ENCODE measurements at regions not wholly inside any gene's neighbourhood (a gene's known extent, or its start where the extent isn't known, plus 50 kb on each side); places are given as distances from the start of the nearest gene placed in this dataset.

- 90% methylated on average over 6 of the region's 6 CpGs for WGBS
- Histone ChIP-seq H3K27me3 (no peaks in the 10 kb centered on the region), H3K4me3 (no peak overlapping the region), H3K27ac (replicated peaks in 1 of 4) (no peak overlapping the region), H3K36me3 (no peaks in the 10 kb centered on the region), H3K9me3 (no peaks in the 10 kb centered on the region), H3K4me1 (no peaks in the 10 kb centered on the region)
- TF ChIP-seq CTCF (IDR thresholded peaks at IDR 0.05) (no peak), EP300 (IDR thresholded peaks at IDR 0.05) (no peak), POLR2AphosphoS5 (IDR thresholded peaks at IDR 0.05) (no peak), POLR2A (IDR thresholded peaks at IDR 0.05; ENCODE audit: low read depth) (no peak)
- DNase-seq (ENCODE audit: extremely low spot score): no peak
- intact Hi-C loops (cut with DNase I): no loop called here
Observed at GRCh38 chr16:72224260-72224768, 52.4 kb upstream of the PMFBP1 start.

- Histone ChIP-seq H3K4me1 (no peaks in the 10 kb centered on the region), H3K9me3 (no peaks in the 10 kb centered on the region), H3K4me3 (no peak overlapping the region), H3K27ac (replicated peaks in 1 of 4) (no peak overlapping the region), H3K27me3 (no peaks in the 10 kb centered on the region), H3K36me3 (no peaks in the 10 kb centered on the region)
- WGBS: 93% methylated on average over 2 of the region's 2 CpGs
- DNase-seq (ENCODE audit: extremely low spot score): no peak
- TF ChIP-seq POLR2AphosphoS5 (IDR thresholded peaks at IDR 0.05): no peak
- no peak for TF ChIP-seq POLR2A (IDR thresholded peaks at IDR 0.05; ENCODE audit: low read depth)
- no peak for TF ChIP-seq EP300 (IDR thresholded peaks at IDR 0.05)
- intact Hi-C loops (cut with DNase I): no loop called here
Observed at GRCh38 chr16:72222503-72222902, 50.5 kb upstream of the PMFBP1 start.

Small RNA genes in the stretch of these regions (small RNA-seq; reads per million reads assigned to genes)
- gene RF00026 (0 reads per million in 3 donors), gene RNU7-90P (0 reads per million in 3 donors)

All from esophagus muscularis mucosa (tissue), 4 donors.